Ovary (tissue), 3 donors: ENCODE measurements at regions not wholly inside any gene's neighbourhood (a gene's known extent, or its start where the extent isn't known, plus 50 kb on each side); places are given as distances from the start of the nearest gene placed in this dataset.

Experiments used
- POLR2A ChIP-seq: fragments of 450-650 bp; IDR thresholded peaks from one replicate; pipeline ENCODE4 v1.6.1; 2017; ENCODE audit warnings: antibody characterized with exemption, mild to moderate bottlenecking, moderate library complexity
- TF ChIP-seq, protein P1 (sequence below), 3 donors: fragments of 450-650 bp in 2 of 3; fragments of 200-600 bp in 1 of 3; IDR thresholded peaks; one replicate each; pipeline versions ENCODE4 v1.5.1 to v1.8.0; 2016 to 2022; ENCODE audit warnings: antibody characterized with exemption in 3 of 3, mild to moderate bottlenecking in 1 of 3
- donor health status: DM: no; HTN: no; CAD: no.

DNA sequence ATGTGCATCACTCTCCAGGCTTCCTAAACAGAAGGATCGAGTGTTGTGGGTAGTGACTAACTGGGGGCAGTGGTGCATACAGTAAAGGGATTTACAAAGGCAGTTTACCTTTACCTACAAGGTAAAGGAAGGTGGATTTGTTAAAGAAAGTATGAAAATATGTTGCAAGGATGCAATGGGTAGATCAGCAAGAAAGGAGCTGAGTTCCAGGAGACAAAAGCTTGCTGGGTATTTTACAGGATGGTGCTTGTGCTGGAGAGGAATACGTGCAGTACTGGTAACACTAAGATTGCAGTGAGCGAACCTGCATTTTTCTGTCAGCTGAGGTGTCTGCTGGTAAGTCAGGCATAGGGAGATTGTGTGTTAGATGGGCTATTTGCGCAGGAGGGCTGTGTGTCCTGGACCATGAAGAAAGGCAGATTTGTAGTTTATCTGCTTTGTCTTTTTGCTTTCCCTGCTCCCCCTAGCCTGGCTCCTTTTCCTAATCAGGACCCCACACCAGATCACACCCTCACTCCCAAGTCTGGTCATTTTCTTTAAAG, 304.6 kb downstream of the THBS2 start:
- TF ChIP-seq, protein P1, sequence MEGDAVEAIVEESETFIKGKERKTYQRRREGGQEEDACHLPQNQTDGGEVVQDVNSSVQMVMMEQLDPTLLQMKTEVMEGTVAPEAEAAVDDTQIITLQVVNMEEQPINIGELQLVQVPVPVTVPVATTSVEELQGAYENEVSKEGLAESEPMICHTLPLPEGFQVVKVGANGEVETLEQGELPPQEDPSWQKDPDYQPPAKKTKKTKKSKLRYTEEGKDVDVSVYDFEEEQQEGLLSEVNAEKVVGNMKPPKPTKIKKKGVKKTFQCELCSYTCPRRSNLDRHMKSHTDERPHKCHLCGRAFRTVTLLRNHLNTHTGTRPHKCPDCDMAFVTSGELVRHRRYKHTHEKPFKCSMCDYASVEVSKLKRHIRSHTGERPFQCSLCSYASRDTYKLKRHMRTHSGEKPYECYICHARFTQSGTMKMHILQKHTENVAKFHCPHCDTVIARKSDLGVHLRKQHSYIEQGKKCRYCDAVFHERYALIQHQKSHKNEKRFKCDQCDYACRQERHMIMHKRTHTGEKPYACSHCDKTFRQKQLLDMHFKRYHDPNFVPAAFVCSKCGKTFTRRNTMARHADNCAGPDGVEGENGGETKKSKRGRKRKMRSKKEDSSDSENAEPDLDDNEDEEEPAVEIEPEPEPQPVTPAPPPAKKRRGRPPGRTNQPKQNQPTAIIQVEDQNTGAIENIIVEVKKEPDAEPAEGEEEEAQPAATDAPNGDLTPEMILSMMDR (IDR thresholded peaks at IDR 0.05): no peak
- TF ChIP-seq POLR2A: no peak
